Adrenal gland (tissue), 5 donors: ENCODE measurements at regions not wholly inside any gene's neighbourhood (a gene's known extent, or its start where the extent isn't known, plus 50 kb on each side); places are given as distances from the start of the nearest gene placed in this dataset.

Source experiments
- POLR2A ChIP-seq, 2 donors: fragments of 450-650 bp; IDR thresholded peaks; one replicate each; pipeline ENCODE4 v1.6.1; 2017; ENCODE audit warnings: antibody characterized with exemption in 2 of 2, mild to moderate bottlenecking in 2 of 2, moderate library complexity in 1 of 2
- TF ChIP-seq, protein P1 (sequence below), 6 experiments: fragments of 450-650 bp in 4 of 6; fragments of 200-600 bp in 2 of 6; sonication (generic) in 1 of 6; IDR thresholded peaks; 1 replicate in 5 of 6; 2 replicates in 1 of 6; pipeline versions ENCODE4 v1.5.1 to v1.8.0; 2016 to 2021; ENCODE audit warnings: antibody characterized with exemption in 6 of 6, mild to moderate bottlenecking in 2 of 6, moderate library complexity in 1 of 6
- donor health status: DM: no; HTN: no; CAD: no.

DNA sequence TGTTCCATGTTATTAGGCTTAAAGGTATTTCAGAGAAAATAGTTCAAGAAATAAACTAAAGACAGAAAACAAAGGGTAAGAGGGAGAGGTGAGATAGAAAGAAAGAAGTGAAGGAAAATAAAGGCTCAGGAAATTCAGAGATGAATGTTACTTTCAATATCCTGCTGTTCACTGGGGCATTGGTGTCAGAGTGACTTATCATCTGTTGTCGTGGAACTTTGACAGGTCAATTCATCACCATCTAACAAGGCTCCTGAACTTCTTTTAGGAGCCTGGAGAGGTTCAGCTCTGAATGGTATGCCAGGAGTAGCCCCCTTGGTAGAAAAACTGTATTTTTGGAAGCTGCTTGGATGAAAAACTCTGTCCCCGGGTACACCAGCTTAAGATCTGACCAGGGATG lies 100.1 kb downstream of the KLF6 start:
- no peak for TF ChIP-seq POLR2A (IDR thresholded peaks at IDR 0.05)
- TF ChIP-seq, protein P1, sequence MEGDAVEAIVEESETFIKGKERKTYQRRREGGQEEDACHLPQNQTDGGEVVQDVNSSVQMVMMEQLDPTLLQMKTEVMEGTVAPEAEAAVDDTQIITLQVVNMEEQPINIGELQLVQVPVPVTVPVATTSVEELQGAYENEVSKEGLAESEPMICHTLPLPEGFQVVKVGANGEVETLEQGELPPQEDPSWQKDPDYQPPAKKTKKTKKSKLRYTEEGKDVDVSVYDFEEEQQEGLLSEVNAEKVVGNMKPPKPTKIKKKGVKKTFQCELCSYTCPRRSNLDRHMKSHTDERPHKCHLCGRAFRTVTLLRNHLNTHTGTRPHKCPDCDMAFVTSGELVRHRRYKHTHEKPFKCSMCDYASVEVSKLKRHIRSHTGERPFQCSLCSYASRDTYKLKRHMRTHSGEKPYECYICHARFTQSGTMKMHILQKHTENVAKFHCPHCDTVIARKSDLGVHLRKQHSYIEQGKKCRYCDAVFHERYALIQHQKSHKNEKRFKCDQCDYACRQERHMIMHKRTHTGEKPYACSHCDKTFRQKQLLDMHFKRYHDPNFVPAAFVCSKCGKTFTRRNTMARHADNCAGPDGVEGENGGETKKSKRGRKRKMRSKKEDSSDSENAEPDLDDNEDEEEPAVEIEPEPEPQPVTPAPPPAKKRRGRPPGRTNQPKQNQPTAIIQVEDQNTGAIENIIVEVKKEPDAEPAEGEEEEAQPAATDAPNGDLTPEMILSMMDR (IDR thresholded peaks at IDR 0.05): no peak
